NCI-H1436 treated with DMSO at 0.1 percent for 48 hours (cell line): ENCODE measurements at regions not wholly inside any gene's neighbourhood (a gene's known extent, or its start where the extent isn't known, plus 50 kb on each side); places are given as distances from the start of the nearest gene placed in this dataset.

Experiments used
- DNase-seq: peaks from one replicate; lab custom pipeline; 2025; lab: John Stamatoyannopoulos, UW

DNA sequence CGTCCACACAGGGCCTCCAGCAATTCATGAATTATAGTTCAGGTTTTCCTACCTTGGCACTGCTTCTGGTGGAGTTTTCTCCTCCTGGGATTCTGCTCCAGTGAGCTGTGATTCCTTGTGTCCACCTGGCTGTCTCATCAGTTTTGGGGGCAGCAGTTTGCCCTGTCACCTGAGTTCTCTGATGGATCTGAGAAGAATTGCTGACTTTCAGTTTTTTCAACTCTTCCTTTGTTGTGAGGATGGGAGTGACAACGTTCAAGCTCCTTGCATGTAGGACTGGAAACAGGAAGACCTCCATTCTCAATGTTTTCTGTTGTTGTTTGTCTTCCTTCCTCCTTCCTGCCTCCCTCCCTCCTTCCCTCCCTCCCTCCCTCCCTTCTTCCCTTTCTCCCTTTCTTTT lies 359.0 kb downstream of the TSN start:
- no peak for DNase-seq

DNA sequence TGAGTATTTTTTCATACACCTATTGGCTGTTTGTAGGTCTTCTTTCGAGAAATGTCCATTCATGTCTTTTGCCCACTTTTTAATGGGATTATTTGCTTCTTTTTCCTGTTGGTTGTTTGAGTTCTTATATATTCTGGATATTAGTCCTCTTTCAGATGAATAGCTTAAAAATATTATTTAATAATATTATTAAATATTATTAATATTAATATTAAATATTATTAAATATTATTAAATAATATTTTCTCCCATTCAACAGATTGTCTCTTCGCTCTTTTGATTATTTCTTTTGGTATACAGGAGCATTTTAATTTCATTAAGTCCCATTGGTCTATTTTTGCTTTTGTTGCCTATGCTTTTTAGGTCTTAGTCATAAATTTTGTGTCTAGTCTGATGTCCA lies 361.9 kb downstream of the TSN start:
- DNase-seq, result no peak

DNA sequence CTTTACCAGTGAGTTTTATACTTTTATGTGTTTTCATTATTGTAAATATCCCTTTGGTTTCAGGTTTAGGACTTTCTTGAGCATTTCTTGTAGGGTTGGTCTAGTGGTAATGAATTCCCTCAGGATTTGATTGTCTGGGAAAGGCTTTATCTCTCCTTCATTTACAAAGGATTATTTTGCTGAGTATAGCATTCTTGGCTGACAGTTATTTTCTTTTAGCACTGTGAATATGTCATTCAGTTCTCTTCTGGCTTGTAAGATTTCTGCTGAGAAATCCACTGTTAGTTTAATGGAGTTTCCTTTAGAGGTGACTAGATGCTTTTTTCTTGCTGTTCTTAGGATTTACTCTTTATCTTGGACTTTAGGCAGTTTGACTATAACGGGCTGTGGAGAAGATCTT lies 373.9 kb downstream of the TSN start:
- no peak for DNase-seq

DNA sequence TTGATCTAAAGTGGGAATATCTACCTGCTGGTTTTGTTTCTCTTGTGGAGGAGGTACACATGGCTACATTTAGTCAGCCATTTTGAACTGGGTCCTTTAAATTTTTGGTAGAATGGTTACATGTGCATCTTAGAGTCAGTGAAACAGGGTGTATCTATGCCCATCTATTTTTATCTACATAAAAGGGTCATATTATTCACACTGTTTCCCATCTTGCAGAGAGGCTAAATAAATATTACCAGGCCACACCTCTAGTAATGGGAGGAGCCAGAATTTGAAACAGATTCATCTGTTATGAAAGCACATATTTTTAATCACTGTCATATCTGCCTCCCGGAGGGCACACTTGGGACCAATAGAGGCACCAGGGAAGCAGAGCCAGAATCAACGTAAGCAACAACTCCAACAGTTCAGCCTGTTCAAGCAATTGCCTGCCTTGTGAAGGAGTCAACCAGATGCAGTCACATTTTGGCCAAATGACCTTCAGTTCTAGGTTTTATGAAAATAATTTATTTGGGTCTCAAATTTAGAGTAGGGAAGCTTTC lies 376.8 kb downstream of the TSN start:
- no peak for DNase-seq

DNA sequence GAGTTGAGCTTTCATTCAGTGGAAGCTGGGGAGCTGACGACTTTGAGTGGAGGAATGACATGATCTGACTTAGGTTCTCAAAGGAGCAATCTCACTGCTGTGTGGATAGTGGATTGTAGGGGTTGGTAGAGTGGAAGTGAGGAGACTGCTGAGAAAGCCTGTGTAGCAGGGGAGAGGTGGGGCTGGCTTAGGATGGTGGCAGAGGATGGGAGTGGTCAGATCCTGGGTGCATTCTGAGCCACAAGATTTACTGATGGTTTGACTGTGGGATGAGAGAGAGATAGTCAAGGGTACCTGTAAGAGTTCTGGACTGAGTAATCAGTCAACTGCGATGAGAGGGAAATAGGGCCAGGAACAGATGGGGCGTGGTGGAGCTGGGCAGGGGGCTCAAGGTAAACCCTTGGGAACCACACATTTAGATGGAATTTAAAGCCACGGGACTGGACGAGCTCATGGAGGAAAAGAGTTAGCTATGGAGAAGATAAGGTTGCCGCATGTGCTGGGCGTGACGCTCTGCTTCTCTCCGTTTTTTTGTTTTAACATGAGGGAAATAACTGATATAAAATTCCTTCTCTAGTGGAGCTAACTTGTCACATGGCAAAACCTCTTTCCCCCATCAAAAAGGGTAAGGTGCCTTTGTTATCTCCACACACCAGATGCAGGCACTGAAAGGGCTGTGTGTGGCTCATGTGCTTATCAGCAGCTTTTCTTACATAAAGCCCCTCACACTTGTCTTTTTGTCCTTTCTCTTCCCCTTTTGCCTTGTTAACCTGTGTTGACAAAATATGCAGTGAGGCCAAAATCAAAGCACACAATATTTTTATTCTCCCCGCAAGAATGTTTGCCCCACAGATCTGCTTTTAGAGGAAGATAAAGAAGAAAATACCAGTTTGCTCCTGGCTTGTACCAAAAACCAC lies 379.8 kb downstream of the TSN start:
- DNase-seq, result no peak

DNA sequence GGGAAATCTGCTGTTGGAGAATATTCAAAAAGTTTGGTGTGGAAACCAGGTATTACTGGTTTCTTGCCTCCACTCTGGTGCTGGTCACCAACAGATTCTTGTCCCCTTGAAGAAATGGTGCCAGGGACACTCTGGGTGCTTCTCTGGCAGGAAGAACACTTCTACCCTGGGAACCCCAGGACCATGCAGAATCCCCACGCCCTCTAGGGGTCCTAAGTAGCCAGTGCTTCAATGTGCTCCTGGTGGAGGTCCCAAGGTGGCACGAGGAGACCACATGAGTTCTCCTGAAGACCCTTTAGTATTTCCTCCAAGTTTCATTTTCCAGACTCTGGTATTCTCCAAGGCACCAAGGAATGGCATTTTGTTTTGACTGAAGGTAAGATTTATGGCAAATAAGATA lies 380.6 kb downstream of the TSN start:
- DNase-seq, result no peak

DNA sequence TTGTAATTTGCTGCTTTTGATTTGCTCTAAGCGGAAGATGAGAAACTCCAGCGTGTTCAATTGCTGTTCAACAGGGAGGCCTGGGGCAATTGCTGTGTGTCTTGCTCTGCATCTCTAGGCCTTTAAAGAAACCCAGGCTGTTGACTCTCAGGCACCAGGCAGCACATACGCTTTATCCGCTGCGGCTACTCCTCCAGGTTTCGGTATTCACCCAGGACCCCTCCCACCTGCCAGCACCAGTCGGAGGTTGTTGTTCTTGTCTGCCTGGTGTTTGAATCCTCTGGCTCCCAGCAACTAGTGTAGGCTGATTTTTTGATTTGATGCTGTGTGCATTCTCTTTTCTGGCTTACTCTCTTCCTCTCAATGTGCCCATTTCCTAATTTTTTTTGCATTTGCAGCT lies 383.1 kb downstream of the TSN start:
- DNase-seq, result no peak

DNA sequence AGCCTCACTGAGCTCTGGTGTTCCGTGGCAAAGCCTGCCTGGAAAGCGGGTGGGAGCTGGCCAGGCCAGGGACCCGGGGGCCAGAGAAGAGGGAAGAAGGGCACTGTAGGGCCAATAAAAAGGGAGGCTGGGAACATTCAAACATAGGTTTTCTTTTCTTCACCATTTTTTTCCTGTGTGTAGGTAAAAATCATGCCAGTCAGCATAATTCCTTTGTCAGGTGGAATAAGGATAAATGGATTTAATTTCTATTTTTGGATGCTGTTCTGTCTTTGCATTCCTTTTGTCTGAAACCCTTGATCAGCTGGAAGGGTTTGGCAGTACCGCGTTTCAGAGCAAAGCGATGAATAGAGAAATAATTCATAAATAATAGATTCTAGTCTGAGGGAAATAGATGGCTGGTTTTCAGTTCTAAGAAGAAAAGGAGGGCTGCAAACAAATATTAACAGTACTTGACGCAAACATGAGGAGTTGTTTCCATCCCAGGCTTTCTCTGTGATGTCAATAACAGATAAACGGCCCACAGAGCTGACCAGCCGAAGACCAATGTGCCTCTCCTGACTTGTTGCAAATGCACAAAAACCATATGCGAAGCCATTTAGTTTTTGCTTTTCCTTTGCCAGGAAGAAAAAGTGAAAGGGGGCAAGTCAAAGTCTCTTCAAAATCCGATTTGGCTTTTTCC lies 384.4 kb downstream of the TSN start:
- DNase-seq, result no peak

DNA sequence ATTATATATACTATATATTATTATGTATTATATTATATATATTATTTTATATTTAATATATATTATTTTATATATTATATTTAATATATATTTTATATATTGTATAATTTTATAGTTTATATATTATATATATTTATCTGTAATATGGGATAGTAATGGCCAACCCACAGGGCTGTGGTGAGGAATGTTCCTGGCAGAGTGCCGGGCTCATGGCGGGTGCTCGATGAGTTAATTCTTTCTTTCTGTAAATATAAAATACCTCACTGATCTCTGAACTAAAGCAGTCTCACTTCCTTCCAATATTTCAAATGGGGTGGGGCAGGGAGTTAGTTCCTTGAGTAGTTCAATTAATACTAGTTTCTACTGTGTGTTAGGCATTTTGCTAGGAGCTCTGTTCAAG lies 389.4 kb downstream of the TSN start:
- DNase-seq, result no peak

DNA sequence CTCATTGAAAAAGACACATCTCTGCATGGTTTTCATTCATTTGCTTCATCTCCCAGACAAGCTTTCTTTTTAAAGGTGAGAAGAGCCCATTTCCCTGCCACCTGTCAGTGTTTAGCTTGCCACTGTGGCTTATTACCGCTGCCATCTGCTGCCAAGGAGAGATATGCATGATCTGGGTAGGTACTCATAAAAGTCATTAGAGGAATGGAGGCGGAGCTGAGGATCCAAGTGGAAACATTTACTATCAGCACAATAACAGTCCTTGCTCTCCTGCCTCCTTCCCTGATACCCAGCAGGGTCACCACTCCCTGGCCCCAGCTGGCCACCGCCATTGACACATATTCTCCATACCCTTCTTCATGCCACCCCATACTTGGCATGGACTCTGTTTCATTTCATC lies 390.4 kb downstream of the TSN start:
- no peak for DNase-seq

DNA sequence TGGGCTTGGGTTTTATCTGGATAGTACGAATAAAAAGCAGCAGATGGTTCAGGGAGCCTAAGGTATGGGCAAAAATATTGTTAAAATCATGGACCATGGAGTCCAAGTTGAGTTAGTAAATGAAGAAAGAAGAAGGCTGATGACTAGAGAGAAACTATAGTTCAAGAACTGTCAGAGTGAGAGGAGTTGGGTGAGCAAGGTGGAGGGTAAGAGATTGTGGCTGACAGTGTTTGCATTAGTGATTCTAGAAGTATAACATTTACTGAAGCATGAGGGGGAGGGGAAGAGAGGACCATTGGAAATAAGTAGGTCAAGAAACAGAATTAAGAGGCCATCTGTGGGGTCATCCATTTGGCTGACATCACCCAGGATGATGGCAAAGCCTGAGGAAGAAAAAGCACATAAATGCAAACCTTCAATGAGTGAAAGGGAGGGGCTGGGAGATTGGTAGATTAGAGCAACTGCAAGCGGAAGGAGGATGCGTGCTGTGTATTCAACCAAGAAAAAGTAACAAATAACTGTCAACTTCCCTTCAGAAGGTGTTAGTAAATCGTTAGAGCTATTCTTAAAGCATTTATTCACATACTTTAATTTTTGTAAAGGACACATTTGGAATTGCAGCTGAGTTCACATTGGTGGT lies 392.8 kb downstream of the TSN start:
- no peak for DNase-seq

DNA sequence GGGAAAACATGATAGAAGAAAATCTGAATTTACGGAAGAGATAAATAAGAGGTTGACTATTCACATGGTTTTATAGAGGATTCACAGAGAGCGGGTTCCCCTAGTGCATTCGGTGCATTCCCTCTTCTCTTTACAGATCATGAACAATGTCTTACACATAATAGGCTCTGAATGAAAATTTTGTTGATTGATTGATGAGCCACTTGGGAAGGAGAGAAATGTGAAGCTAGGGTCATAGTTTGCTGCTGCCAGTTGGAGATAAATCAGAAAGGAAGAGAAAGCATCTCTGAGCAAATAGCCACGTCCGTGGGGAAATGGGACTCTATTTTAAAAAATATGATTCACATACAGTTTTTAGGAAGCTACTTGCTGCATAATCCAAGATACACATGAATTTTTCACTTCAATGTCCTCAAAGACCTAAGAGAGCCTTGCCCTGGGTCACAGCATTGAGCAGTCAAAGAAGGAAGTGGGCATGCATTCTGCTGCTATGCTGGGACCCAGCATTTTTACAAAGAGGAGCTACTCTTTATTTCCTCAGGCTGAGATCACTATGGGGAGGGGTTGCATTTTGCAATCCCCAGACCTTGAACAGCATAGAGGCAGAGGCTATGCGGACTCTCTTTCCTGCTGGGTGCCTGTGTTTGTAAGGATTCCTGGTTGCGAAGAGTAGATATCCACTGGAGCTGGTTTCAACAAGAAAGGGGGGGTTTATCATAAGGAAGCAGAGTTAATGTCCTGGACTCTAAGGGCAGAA lies 395.3 kb downstream of the TSN start:
- no peak for DNase-seq

DNA sequence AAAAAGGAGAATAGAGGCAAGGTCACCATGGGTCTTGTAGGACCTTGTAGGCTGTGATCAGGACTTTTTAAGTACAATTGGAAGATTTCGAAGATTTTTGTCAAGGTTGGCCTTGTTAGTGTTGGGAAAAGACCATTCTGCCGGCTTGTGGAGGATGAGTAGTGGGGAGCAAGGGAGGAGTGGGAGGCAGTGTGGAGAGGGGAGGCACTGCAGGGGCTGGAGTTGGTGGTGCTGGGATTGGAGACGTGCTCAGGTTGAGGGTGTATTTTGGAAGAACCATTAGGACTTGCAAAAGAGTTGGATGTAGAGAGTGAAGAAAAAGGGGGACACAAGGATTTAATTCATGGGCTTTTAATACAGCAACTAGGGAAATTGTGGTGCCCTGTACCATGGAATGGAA lies 397.1 kb downstream of the TSN start:
- DNase-seq, result no peak

DNA sequence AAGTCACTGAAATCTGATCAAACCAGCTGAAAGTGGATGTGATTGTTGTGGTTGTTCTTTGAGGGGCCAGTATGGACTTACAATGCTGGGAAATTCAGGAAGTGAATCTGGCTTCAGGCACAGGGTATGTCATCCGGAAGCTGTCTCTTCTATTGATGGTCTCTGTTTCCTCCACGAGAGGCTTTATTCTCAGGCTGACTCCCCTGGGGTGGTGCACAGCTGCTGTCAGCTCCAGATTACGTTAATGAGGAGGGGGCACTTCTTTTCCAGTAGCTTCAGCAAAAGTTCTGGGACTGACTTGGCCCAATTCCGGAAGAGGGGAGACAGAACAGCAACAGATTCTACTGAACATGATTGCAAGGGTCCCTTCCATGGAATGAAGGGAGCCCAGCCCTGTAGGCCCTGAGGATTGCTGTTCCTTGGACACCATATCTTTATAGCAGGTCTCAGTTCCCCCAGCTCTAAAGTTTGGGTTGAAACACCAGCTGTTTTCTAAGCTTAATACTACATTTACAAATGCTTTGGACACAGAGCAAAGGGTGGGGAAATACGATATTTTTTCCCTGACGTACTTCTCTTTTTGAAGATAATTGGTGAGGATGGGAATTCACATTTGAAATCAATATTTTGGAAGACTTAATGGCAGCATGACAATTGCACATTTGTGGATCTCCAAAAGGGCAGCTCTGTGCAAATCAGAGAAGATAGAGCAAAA lies 400.9 kb downstream of the TSN start:
- DNase-seq, result no peak

DNA sequence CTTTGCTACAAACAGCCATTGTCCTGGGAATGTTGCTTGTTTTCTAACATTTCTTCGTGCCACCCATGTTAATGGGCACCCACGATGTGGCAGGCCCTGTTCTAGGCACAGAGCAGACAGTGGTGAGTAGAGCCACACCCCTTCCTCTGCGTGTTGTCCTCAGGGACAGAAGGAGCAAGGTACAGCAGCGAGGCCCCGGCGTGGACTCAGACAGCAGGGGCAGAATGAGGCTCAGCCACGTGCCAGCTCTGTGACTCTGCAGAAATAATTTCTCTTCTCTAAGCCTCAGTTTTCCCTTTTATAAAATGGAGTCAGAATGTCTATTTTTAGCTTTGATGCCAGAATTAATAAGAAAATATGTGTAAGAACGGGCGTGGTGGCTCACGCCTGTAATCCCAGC lies 401.7 kb downstream of the TSN start:
- DNase-seq, result no peak

DNA sequence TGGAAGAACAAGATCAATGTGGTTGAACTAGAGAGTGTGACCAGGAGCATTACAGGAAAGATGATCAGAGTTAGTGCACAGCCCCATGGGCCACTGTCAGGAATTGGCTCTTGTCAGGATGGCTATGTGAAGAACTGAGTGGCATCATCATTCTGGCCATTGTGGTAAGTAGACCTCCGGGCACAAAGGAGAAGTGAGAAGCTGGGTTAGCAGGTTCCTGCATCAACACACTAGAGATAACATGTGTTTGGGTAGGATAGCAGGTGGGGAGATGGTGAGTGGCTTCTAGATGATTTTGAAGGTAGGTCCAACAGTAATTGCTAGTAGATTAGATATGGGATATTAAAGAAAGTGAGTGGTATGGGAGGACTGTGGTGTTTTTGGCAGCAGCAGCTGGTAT lies 408.2 kb downstream of the TSN start:
- DNase-seq, result no peak

DNA sequence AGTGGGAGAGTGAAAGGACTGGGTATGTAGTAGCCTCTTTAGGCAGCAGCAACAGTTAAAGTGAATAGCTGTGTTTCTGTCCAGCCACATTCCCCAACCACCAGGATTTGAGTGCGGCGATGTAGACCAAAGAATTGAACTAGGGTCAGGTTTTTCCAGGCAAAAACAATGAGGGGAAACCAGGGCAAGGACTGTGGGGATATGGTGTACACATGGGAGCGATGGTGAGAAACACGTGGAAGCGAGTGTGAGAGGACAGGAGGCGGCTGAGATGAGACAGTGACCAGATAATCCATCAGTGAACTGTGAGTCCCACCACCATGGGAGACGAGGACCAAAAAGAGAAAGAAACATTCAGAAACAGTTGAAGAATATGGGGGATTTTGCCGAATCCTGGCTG lies 409.5 kb downstream of the TSN start:
- no peak for DNase-seq

DNA sequence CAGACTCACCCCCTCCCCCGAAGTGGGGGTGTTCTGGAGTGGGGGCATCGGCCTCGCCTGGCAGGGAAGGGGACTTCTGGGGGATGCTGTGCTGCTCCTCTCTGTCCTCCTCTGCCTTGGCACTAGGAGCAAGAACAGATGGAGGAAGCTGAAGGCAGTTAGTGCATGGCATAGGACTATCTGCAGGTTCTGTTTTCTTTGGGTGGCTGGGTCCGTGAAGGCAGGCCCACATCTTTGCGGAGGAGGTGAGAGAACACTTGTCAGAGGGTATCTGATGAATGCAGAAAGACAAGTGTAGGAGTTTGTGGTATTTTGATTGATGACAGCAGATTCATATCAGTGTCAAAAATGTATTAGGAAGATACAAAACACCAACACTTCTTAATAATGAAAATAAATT lies 411.4 kb downstream of the TSN start:
- no peak for DNase-seq

DNA sequence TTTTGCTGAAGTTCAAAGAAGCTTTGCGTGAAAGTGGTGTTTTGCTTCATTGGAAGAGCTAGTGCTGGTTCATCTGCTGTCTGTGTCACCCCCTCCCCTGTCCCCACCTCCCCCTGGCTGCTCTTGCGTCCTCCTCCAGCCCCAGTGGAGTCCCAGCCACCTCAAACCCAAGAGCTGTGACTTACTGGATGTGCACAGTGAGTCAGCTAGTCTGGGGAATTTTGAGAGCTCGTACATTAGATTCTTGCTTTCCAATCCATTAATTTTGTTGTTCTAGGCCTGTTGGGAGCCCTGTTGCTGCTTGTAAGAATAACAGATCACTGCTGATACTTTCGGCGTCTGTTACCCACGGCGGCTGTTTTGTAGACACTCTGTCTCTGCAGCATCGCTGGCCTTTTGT lies 412.1 kb downstream of the TSN start:
- no peak for DNase-seq

DNA sequence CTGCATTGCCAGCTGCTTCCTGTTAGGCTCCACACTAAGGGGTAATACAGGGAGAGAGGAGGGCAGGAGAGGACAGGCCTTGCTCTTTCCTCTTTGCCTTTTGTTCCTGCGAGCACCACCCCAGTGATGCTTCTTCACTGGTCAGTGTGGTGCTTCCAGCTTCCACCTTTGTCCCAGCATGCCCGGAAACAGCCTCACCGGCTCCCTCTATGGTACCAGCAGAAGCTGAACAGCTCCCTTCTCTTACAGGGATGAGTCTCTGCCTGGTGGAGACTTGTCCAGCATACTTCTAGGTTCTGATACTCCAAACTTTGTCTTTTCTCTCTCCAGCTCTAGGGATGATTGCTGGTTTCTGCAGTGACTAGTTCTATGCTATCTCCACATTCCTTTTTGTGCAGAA lies 413.3 kb downstream of the TSN start:
- no peak for DNase-seq

DNA sequence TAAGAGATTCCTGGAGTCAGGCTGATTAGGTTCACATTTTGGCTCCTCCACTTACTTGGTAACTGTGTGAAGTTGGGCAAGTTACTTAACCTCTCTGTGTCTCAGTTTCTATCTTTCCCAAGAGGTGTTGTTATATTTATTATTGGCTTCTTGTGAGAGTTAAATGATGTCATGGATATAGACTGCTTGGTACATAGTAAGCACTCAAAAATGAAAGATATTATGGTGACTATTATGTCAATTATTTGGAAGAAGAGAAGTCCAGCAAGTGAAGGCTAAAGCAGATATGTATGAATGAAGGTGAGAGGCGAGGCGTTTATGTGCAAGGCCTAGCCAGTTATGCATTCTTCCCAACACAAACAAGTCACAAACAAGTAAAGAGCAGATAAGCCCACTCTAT lies 417.4 kb downstream of the TSN start:
- DNase-seq, result no peak

DNA sequence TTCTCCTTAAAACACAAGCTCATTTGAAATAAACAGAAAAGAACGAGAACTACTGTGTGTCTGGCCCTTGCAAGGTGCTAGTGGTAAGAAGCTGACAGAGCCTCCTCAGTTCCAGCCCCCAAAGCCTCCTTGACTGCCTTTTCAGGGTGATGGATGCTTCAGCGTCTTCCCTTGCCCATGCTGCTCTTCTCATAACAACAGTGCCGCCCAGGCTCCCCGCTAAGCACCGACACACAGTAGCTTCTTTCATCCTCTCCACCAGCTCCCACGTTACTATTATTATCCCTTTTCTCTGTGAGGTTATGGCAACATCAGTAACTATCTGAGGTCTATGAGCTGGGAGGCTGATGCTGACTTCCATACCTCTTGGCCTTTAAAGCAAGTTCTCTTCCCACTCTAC lies 418.6 kb downstream of the TSN start:
- DNase-seq, result no peak
